ENCODE measurements at regions not wholly inside any gene's neighbourhood (a gene's known extent, or its start where the extent isn't known, plus 50 kb on each side); places are given as distances from the start of the nearest gene placed in this dataset.

GRCh38 chr9:29659736-29660135 is 2086.5 kb upstream of the C9orf72 start:
- no peak for DNase-seq

GRCh38 chr9:29668732-29669131 is 2095.5 kb upstream of the C9orf72 start:
- no peak for DNase-seq

- DNase-seq, result no peak
Observed at GRCh38 chr9:29669613-29670012, 2096.3 kb upstream of the C9orf72 start.

DNA sequence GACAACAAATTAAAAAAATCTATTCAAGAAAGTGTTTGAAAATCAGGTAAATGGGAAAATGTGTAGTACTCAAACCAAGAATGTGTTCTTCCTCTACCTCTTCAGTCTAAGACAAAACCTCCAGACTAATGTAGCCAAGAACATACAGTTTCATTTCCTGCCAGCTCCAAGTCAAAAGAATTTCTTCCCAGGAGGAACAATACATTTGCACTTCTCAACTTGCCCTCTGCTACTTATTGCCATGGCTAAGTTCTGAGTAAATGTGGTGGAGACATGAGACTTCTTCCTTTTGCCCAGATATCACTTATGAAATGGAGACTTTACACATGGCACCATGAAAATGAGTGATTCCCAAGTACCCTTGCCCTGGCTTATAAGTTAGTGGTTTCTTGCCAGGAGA is 2112.2 kb upstream of the C9orf72 start:
- no peak for DNase-seq

GRCh38 chr9:29691145-29691544 is 2117.9 kb upstream of the C9orf72 start:
- no peak for DNase-seq

- DNase-seq, result no peak
Observed at GRCh38 chr9:29691758-29692407, 2118.6 kb upstream of the C9orf72 start.

- DNase-seq, result no peak
Observed at GRCh38 chr9:29697011-29697410, 2123.7 kb upstream of the C9orf72 start.

DNA sequence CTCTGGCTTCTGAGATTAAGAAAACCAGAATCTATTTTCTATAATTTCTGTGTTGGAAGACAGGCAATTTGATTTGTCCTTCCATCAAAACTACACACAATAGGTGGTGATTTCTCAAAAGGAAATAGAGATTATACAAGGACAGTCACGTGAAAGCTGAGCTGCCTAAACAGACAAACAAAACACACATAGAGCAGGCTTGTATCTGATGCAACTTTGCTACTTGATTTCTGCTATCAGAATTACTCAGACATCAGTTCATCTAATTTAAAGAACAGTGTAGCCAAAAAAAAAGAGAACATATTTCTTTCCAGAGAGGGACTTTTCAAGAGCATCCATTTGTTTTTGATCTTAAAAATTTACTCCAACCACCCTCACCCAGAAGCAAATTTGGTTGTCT is 2128.3 kb upstream of the C9orf72 start:
- no peak for DNase-seq

DNA sequence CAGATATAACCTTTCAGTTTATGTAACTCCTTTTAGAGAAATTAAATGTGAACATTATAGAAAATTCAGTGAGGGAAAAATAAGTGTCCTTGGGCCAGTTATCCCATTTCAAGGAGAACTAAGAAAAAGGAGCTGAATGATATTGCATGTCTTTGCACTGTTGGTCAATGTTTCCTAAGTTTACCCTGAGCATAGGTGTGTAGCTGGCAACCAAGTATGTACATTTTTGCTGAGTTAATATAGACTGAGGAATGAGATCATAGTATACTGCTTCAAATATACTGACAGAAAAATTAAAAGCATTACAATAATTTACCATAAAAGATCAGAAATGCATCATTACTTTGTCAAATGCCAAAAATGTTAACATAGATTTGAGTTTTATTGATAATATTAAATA is 2128.7 kb upstream of the C9orf72 start:
- no peak for DNase-seq

DNA sequence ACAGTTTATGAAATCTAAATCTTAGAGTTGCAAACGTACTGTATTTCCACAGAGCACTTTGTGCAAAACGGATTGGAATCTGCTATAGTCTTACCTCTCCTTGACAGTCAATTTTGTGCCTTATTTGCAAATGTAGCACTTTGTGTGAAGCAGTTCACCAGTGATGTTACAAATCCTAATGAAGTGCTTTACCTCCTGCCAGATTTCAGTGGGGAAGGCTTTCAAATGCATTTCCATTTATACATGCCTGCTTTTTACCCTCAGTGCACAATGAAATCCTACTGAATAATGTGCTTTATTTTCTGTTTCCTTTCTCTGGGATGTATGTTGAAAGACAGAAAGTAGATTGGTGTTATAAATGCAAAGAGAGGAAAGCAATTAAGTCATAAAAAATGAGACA is 2141.6 kb upstream of the C9orf72 start:
- no peak for DNase-seq

DNA sequence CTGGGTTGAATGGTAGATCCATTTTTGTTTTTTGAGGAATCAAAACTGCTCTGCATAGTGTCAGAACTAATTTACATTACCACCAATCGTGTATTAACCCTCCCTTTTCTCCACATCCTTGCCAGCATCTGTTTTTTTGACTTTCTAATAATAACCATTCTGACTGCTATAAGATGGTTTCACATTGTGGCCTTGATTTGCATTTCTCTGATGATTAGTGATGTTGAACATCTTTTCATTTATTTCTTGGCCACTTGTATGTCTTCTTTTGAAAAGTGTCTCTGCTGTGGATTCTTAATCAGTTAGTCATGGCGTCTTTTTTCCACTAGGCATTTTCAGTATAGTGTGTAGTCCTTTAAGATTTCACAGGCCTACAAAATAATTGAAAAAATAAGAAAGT is 2144.3 kb upstream of the C9orf72 start:
- DNase-seq, result no peak

DNA sequence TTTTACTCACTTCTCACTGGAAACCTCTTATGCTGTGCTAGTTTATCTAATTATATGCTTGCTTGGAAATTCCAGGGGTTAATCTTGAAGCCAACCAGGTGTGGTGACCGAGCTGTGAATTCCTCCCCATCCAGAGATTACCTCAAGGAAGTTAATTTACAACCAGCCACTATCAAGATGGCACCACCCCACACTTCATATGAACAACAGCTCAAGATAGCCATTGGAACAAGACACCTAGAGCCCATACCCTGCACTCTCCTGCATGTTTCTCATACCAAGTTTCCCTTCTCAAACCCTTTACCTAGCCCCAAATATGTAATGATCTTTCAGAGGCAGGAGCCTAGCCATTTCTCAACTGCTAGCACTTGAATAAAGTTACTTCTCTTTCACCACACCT is 2156.9 kb upstream of the C9orf72 start:
- DNase-seq, result no peak

- no peak for DNase-seq
Observed at GRCh38 chr9:29740518-29740917, 2167.2 kb upstream of the C9orf72 start.

- no peak for DNase-seq
Observed at GRCh38 chr9:29741169-29741568, 2167.9 kb upstream of the C9orf72 start.

GRCh38 chr9:29750062-29750461 is 2176.8 kb upstream of the C9orf72 start:
- DNase-seq, result no peak

DNA sequence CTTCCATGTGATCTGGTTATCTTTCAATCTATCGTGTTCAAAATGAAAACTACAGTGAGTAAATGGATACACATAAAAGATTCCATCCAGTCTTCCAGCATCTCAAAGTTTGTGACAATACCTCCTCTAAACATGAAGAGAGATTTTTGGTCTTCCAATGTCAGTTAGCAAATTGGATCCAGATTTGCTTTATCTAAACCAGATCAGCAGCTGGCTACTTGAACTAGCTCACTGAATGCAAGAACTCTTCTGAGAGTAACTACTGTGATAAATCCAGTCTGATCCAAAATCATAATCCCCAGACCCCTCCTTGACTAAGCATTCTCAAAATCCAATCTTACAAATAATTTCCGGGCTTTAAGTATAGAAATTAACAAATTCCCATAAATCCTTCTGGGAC is 2177.9 kb upstream of the C9orf72 start:
- no peak for DNase-seq

DNA sequence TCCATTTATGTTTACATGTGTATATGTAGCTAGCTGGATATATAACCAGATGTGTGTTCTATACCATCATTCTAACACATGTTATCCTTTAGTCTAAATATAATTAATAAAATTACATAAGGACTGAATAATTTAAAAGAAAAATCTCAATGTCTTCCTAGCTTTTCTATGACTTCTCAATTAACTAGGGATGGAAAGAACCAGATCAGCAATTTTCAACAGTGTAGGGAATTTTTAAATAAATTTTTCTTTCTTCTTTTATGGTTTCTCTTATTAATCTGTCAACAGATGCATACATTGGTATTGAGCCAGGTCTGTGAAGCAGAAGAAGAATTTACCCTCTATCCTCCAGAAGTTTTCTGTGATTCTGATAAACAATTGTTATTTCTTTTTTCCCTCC is 2180.4 kb upstream of the C9orf72 start:
- no peak for DNase-seq

DNA sequence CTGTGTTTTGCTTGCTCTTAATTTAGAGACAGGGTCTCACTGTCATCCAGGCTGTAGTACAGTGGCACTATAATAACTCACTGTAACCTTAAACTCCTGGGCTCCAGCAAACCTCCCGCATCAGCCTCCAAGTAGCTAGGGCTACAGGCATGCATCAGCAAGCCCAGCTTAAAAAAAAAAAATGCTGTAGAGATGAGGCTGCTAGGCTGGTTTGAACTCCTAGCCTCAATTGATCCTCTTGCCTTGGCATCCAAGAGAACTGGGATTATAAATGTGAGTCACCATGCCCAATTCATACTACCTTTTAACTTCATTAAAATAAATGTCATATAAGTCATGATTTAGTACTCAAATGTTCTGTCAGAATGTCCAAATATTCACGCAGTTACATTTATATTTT is 2195.7 kb upstream of the C9orf72 start:
- no peak for DNase-seq

DNA sequence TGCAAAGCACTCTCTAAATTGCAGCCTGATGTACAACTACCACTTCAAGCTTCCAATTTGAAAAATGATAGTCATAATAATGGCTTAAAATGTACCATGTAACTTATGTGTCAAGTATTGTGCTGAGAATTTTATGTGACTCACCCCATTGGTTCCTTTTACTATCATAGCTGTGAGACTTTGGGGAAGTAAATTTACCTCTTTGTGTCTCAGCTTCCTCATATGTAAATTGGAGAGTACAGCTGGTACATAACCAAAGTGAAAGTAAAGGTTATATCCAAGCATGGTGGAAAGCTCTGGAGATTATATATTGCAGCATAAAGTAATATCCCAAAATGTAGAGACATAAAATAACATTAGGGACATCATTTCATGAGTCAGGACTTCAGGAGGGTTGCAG is 2200.4 kb upstream of the C9orf72 start:
- no peak for DNase-seq

- DNase-seq, result no peak
Observed at GRCh38 chr9:29775491-29775890, 2202.2 kb upstream of the C9orf72 start.

DNA sequence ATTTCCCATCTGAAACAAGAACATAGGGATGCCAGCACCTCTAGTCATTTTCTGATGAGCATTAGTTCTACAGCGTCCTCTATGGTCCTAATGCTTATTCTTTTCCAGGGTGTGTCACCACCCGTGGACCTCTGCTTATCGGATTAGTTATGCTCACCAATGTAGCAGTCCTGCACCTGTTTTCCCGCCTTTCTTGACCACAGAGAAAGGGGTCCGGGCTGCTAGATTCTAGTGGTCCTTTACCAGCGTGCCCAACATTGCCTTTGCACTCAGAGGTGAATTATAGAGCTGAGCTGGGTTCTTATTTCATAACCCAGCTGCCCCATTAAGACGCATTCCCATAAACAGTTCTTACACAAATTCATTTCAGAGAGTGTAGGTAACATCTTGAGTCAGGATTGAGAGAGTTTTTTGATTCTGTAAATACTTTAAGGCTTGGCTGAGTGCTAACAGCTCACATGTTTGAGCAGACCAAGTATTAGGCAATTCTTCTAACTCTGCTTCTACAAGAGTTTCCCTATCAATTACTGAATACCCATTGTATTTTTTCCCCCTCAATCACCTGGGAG is 2205.1 kb upstream of the C9orf72 start:
- no peak for DNase-seq

GRCh38 chr9:29793970-29794369 is 2220.7 kb upstream of the C9orf72 start:
- no peak for DNase-seq

- DNase-seq, result no peak
Observed at GRCh38 chr9:29796291-29796952, 2223.1 kb upstream of the C9orf72 start.

GRCh38 chr9:29798599-29798998 is 2225.3 kb upstream of the C9orf72 start:
- no peak for DNase-seq

DNA sequence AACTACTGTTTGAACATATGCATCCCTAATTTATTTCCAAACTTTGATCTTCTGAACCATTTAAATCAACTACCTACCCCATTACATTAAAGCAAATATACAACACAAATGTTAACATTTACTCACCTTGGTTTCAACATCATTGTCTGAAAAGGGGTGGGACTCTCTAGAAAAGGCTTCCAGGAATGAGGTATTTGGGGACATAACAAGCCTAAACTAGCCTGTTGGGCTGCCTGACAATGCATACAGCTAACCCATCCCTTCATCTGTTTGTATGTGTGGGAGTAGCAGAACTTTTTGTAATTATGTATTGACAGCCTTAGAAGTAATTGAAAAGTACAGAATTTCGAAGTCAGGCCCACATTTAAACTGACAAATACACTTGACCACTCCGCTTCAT is 2225.9 kb upstream of the C9orf72 start:
- no peak for DNase-seq

All from CD4-positive, alpha-beta T cell treated with Interleukin-17A for 1 hour (primary cell).